ENCODE measurements at regions not wholly inside any gene's neighbourhood (a gene's known extent, or its start where the extent isn't known, plus 50 kb on each side); places are given as distances from the start of the nearest gene placed in this dataset.
A peak's percentile ranks its signal among the peaks of the same experiment; 100 is the strongest.

DNA sequence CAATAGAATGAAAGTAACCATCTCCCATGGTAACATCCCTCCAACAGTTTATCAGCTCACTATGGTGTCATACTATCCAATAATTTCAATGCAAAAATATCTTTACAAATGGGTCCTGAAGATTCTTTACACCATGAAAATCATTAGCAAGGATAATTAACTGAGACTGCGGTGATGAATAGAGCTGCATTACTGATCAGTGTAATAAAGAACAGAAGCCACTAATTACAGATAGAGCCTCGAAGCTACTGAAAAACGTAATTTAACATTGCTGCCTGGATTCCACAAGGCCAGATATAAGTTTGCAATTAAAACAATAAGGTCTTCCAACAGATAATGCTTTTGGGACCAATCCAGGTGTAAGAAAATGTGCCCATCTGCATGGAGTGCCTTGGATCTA is 1245.8 kb upstream of the SLC39A10 start (continued):
- TF ChIP-seq, protein P1, sequence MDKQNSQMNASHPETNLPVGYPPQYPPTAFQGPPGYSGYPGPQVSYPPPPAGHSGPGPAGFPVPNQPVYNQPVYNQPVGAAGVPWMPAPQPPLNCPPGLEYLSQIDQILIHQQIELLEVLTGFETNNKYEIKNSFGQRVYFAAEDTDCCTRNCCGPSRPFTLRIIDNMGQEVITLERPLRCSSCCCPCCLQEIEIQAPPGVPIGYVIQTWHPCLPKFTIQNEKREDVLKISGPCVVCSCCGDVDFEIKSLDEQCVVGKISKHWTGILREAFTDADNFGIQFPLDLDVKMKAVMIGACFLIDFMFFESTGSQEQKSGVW (CRISPR knock-in tag; IDR thresholded peaks at IDR 0.05; ENCODE audit: borderline replicate concordance): no peak
- TF ChIP-seq ZSCAN30 (CRISPR knock-in tag; IDR thresholded peaks at IDR 0.05) (no peak), ZNF674 (CRISPR knock-in tag; IDR thresholded peaks at IDR 0.05; ENCODE audit: low read depth) (no peak), MAFG (CRISPR knock-in tag; IDR thresholded peaks at IDR 0.05) (no peak)

DNA sequence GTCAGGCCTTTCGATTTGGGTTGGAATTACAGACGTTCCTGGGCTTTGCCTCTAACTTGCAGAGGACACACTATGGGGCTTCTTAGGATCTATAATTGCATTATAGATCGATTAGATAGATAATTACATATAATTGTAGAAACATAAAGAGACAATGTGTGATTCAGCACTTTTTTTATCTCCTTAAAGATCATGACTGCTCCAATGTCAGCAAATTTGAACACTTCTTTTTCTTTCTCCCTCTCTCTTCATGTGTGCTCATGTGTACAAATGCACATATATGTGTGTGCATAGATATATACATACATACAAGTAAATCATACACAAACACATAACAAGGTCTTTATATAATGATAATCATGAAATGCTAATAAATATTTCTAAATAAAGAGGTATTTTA is 1261.2 kb upstream of the SLC39A10 start:
- ChIA-PET CTCF (ENCODE audit: low intra/inter-chr PET ratio, low total read pairs) (no interaction called here), POLR2A (no interaction called here)
- Histone ChIP-seq H3K4me1 (ENCODE audit: insufficient read depth, low read length) (no peaks in the 10 kb centered on the region), H2AFZ (ENCODE audit: low read length) (no peak overlapping the region), H3K4me3 (replicated peaks in 1 of 3; ENCODE audit: insufficient read depth in 1 of 3, low read depth in 2 of 3, low read length in 3 of 3) (no peak overlapping the region), H3K79me2 (ENCODE audit: insufficient read depth, low read length) (no peaks in the 10 kb centered on the region), H3K9ac (ENCODE audit: insufficient read depth, low read depth, low read length) (no peak overlapping the region), H3K4me2 (ENCODE audit: low read depth, low read length) (no peak overlapping the region), H3K27ac (ENCODE audit: extremely low read length, insufficient read depth, low read length) (no peak overlapping the region), H4K20me1 (ENCODE audit: insufficient read depth, low read length) (no peaks in the 10 kb centered on the region), H3K27me3 (ENCODE audit: control insufficient read depth in 1 of 2, insufficient read depth in 2 of 2, low read length in 2 of 2) (no peaks in the 10 kb centered on the region), H3K36me3 (replicated peaks in 1 of 2; ENCODE audit: control insufficient read depth in 1 of 2, insufficient read depth in 2 of 2, low read length in 2 of 2) (no peaks in the 10 kb centered on the region), H3K9me3 (ENCODE audit: low read length) (peaks cover 9% of the 10 kb centered on the region)
- intact Hi-C loops (cut with micrococcal nuclease; ENCODE audit: unreplicated experiment): no loop called here
- in situ Hi-C loops (cut with HindIII; ENCODE audit: extremely low pct_ligation_motif_present, low pct_unique_long_range_greater_than_20kb): no loop called here
- no peak for ATAC-seq
- no peak for FAIRE-seq
- under 1% methylated on average over 3 of the region's 3 CpGs for WGBS (ENCODE audit: low lambda C conversion rate)
- TF ChIP-seq, protein P2, sequence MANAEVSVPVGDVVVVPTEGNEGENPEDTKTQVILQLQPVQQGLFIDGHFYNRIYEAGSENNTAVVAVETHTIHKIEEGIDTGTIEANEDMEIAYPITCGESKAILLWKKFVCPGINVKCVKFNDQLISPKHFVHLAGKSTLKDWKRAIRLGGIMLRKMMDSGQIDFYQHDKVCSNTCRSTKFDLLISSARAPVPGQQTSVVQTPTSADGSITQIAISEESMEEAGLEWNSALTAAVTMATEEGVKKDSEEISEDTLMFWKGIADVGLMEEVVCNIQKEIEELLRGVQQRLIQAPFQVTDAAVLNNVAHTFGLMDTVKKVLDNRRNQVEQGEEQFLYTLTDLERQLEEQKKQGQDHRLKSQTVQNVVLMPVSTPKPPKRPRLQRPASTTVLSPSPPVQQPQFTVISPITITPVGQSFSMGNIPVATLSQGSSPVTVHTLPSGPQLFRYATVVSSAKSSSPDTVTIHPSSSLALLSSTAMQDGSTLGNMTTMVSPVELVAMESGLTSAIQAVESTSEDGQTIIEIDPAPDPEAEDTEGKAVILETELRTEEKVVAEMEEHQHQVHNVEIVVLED (CRISPR knock-in tag; IDR thresholded peaks at IDR 0.05; ENCODE audit: borderline replicate concordance): no peak
- TF ChIP-seq KDM2A (CRISPR knock-in tag; IDR thresholded peaks at IDR 0.05; ENCODE audit: borderline replicate concordance, low read depth) (no peak), ZNF543 (CRISPR knock-in tag; IDR thresholded peaks at IDR 0.05) (no peak), KAT2B (IDR thresholded peaks at IDR 0.05; ENCODE audit: borderline replicate concordance, low read depth, low read length) (no peak), MAFK (conservative IDR thresholded peaks at IDR 0.05 in 1 of 2, IDR thresholded peaks at IDR 0.05 in 1 of 2; ENCODE audit: low read length in 2 of 2) (peak; percentile 51 to 78; a peak in 3 of 4 replicates), MAFF (IDR thresholded peaks at IDR 0.05; ENCODE audit: low read depth, low read length) (peak; percentile 63), ZNF75D (CRISPR knock-in tag; IDR thresholded peaks at IDR 0.05; ENCODE audit: borderline replicate concordance) (no peak), PAX8 (CRISPR knock-in tag; IDR thresholded peaks at IDR 0.05; ENCODE audit: borderline replicate concordance) (no peak)
- TF ChIP-seq, protein P3, sequence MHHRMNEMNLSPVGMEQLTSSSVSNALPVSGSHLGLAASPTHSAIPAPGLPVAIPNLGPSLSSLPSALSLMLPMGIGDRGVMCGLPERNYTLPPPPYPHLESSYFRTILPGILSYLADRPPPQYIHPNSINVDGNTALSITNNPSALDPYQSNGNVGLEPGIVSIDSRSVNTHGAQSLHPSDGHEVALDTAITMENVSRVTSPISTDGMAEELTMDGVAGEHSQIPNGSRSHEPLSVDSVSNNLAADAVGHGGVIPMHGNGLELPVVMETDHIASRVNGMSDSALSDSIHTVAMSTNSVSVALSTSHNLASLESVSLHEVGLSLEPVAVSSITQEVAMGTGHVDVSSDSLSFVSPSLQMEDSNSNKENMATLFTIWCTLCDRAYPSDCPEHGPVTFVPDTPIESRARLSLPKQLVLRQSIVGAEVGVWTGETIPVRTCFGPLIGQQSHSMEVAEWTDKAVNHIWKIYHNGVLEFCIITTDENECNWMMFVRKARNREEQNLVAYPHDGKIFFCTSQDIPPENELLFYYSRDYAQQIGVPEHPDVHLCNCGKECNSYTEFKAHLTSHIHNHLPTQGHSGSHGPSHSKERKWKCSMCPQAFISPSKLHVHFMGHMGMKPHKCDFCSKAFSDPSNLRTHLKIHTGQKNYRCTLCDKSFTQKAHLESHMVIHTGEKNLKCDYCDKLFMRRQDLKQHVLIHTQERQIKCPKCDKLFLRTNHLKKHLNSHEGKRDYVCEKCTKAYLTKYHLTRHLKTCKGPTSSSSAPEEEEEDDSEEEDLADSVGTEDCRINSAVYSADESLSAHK (CRISPR knock-in tag; IDR thresholded peaks at IDR 0.05; ENCODE audit: borderline replicate concordance): no peak
- BruUV-seq (replicated peaks): no TSS peak
- DNase-seq (ENCODE audit: low spot score): no peak
